ENCODE measurements at regions not wholly inside any gene's neighbourhood (a gene's known extent, or its start where the extent isn't known, plus 50 kb on each side); places are given as distances from the start of the nearest gene placed in this dataset.
"Not testable (repeated sequence)": the region's sequence is repeated elsewhere in the genome, so short reads cannot be mapped to it uniquely, and the experiment has no call there.

DNA sequence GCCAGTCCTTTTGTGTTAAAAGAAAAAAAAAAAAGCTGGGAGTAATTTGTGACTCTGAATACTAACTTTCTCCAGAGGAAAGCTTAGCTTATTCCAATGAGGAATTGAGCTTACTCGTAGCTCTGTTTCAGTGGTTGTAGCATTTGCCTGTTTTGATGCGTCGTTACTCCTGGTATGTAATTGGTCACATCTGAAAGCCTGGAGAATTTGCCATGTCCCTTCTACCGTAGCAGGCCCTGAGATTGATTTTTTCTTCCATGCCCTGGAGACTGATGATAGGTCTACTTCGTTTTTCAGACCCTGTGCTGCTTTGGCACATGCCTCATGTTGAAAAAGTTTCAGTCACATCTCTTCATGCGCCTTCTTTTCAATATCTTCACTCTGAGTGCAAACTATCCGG, 1103.0 kb downstream of the PLA2G4A start:
- peak in 2 of 4 donors; percentile 2 to 6 for DNase-seq (ENCODE audit: low read depth in 4 of 4, low spot score in 2 of 4)

GRCh38 chr1:187933562-187934419, 1105.0 kb downstream of the PLA2G4A start:
- no peak for DNase-seq (ENCODE audit: low read depth in 4 of 4, low spot score in 2 of 4)

DNA sequence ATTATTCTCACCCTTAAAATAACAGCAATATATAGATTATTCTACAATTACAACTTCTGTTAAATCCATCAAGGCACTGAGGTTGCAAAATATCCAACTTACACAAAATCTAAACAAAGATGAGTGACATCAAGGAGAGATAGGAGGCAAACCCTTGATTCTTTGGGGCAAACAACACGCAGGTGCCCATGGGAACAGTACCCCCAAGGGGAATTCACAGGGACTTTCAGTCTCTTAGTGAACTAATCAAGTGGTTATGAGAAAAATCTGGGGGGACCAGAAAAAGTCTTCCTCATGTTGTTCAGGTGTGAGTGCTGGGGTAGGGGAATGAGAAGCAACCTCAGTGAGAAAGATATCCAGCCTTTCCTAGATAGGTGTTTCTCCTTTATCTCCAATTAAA, 1107.9 kb downstream of the PLA2G4A start:
- no peak for DNase-seq (ENCODE audit: low read depth in 4 of 4, low spot score in 2 of 4)

DNA sequence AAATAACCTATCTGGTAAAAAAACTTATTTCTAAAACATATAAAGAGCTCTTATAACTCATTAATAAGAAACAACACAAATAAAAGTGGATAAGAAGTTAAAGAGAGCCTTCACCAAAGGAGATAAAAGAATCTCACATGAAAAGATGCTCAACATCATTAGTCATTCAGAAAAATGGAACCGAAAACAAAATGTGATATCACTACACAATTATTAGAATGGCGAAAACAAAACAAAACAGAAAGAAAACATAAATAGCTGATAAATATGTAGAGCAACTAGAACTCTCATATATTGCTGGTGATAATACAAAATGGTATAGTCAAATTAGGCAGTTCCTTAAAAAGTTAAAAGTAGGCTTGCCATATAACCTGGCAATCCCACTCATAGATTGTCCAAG, 1109.3 kb downstream of the PLA2G4A start:
- no peak for DNase-seq (ENCODE audit: low read depth in 4 of 4, low spot score in 2 of 4)

- DNase-seq (ENCODE audit: low read depth in 4 of 4, low spot score in 2 of 4) = no peak
Observed at GRCh38 chr1:187942986-187943385, 1114.2 kb downstream of the PLA2G4A start.

- no peak for DNase-seq (ENCODE audit: low read depth in 4 of 4, low spot score in 2 of 4)
Observed at GRCh38 chr1:187943606-187944403, 1115.1 kb downstream of the PLA2G4A start.

- not testable (repeated sequence) for DNase-seq (ENCODE audit: low read depth in 4 of 4, low spot score in 2 of 4)
Observed at GRCh38 chr1:187946661-187947060, 1117.9 kb downstream of the PLA2G4A start.

DNA sequence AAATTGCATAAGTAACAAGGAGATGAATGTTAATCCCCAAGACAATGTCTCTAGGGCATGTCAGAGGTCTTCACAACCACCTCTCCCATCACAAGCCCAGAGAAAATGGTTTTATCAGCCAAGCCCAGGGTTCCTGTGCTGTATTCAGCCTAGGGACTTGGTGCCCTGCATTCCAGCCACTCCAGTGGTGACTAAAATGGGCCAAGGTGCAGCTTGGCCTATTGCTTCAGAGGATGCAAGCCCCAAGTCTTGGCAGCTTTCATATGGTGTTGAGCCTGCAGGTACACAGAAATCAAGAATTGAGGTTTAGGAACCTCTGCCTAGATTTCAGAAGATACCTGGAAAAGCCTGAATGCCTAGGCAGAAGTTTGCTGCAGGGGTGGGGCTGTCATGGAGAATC, 1118.6 kb downstream of the PLA2G4A start:
- DNase-seq (ENCODE audit: low read depth in 4 of 4, low spot score in 2 of 4) = no peak

DNA sequence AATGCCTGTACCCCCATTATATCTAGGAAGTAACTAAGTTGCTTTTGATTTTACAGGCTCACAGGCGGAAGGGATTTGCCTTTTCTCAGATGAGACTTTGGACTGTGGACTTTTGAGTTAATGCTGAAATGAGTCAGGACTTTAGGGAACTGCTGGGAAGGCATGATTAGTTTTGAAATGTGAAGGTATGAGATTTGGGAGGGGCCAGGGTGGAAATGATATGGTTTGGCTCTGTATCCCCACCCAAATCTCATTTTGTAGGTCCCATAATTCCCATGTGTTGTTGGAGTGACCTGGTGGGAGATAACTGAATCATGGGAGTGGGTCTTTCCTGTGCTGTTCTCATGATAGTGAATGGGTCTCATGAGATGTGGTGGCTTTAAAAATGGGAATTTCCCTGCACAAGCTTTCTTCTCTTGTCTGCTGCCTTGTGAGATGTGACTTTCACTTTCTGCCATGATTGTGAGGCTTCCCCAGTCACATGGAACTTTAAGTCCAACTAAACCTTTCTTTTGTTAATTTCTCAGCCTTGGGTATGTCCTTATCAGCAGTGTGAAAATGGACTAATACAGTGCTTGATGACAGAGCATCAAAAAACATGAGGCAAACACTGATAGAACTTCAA, 1119.5 kb downstream of the PLA2G4A start:
- no peak for DNase-seq (ENCODE audit: low read depth in 4 of 4, low spot score in 2 of 4)

DNA sequence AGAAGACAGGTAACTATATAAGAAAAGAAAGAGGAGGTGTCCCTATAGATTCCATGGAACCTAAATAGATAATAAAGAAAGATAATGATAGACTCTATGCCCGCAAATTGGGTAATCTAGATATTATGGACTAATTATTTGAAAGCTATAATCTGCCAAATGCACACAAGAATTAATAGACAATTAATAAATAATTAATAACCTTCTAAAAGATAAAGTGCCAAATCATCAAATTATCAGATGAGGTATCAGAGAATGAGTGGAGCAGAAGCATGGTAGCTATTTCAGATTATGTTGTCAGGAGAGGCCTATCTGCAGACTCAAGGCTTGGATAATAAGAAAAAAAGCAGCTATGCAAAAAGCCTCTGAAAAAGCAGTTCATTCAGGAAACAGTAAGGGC, 1120.8 kb downstream of the PLA2G4A start:
- DNase-seq (ENCODE audit: low read depth in 4 of 4, low spot score in 2 of 4) = no peak

- DNase-seq (ENCODE audit: low read depth in 4 of 4, low spot score in 2 of 4) = no peak
Observed at GRCh38 chr1:187951817-187952216, 1123.1 kb downstream of the PLA2G4A start.

- no peak for DNase-seq (ENCODE audit: low read depth in 4 of 4, low spot score in 2 of 4)
Observed at GRCh38 chr1:187952446-187952845, 1123.7 kb downstream of the PLA2G4A start.

DNA sequence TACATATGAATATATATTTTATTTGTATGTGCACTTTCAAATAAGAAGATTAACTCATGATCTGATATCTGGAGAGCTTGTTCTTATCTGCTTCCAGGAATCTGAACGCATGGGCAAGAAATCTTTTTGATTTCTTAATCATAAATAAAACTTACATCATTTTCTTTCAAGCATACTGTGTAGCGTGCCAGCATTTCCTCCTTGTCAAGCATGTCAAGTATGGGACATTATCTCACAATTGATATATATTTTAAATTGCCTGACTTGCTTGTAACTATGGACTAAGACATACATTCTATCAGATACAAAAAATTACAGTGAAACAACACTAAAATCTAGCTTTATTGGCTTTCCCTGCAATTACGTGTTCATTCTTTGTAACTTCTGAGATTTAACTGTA, 1128.2 kb downstream of the PLA2G4A start:
- DNase-seq (ENCODE audit: low read depth in 4 of 4, low spot score in 2 of 4) = no peak

- DNase-seq (ENCODE audit: low read depth in 4 of 4, low spot score in 2 of 4) = no peak
Observed at GRCh38 chr1:187958207-187958606, 1129.5 kb downstream of the PLA2G4A start.

GRCh38 chr1:187959062-187959461, 1130.3 kb downstream of the PLA2G4A start:
- DNase-seq (ENCODE audit: low read depth in 4 of 4, low spot score in 2 of 4) = no peak

- no peak for DNase-seq (ENCODE audit: low read depth in 4 of 4, low spot score in 2 of 4)
Observed at GRCh38 chr1:187960125-187960638, 1131.4 kb downstream of the PLA2G4A start.

DNA sequence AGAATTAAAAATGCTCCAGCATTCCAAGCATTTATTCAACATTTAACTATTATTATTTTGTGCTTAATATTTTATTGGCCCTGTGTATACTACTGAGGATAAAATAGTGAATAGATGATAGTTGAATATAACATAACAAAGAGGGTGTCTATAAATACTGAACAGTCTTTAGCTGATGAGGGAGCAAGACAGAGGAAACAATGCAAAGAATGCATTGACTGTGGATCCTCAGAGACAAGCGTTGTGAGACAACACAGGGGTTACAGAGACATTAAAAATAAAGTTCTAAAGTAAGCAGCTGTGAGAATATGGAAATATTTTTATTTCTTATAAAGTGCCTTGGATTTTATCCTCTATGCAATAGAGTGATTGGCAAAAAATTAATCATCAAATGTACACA, 1133.1 kb downstream of the PLA2G4A start:
- no peak for DNase-seq (ENCODE audit: low read depth in 4 of 4, low spot score in 2 of 4)

- no peak for DNase-seq (ENCODE audit: low read depth in 4 of 4, low spot score in 2 of 4)
Observed at GRCh38 chr1:187971851-187972250, 1143.1 kb downstream of the PLA2G4A start.

GRCh38 chr1:187977298-187977697, 1148.5 kb downstream of the PLA2G4A start:
- DNase-seq (ENCODE audit: low read depth in 4 of 4, low spot score in 2 of 4) = no peak

DNA sequence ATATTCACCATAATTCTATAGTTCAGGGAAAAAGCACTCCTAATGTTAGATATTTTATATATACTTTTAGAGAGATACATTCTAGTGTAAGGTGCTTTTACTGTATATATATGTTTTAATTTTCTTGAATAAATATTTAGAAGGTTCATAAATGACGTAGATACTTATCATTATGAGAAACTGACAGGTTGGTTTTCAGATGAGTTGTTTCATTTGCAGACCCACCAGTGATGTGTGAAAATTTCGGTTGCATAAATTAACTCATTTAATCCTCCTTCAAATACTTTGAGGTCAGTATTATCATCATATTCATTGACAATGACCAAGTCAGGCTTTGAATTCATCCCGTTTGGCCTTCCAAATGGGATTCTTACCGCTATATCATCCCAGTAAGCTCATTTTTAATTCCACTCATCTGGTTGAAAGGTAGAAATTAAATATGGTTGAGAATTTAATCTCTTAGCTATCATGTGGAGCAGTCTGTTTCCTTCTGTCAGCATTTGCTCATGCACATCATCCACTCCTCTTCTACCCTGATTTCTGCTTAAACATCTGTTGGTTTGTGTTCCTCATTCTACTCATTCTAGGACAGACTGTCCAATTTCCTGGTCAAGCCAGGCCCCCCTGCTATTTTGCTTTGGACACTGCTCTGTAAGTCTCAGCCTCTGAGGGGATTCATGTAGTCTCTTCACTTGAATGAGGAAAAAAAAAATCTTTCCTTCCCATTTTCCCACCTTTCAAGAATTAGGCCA, 1156.6 kb downstream of the PLA2G4A start:
- DNase-seq (ENCODE audit: low read depth in 4 of 4, low spot score in 2 of 4) = no peak
